ENCODE measurements at regions not wholly inside any gene's neighbourhood (a gene's known extent, or its start where the extent isn't known, plus 50 kb on each side); places are given as distances from the start of the nearest gene placed in this dataset.

DNA sequence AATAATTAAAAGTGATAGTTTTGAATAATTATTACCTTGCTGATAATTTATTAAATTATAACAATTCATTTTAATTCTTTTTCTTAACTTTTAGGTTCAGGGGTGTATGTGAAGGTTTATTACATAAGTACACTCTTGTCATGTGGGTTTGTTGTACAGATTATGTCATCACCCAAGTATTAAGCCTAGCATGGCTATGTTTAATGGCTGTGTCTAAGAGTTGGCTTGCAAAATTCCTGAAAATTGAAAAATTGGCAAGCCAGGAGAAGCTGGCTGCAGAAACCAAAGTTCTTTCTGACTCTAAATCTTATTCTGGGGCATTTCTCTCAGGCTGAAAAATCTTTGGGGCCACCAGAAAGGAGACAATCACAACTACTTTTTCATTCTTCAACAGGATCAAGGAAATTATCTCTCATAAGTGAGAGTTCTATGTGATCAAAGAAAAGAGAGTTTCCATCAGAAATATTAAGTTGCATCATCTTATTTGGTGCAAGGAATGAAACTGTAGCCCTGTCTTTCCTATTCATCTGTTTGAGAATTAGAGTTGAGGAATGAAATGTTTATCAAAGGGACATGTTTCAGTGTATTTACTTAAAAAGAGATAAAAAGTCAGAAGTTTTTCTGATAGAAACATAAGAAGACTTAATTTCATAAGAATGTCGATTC is 412.1 kb upstream of the CDH2 start:
- Histone ChIP-seq H3K27me3 (no peaks in the 10 kb centered on the region), H3K4me3 (no peak overlapping the region), H3K9me3 (no peaks in the 10 kb centered on the region), H3K27ac (no peak overlapping the region), H3K36me3 (no peaks in the 10 kb centered on the region), H3K4me1 (no peaks in the 10 kb centered on the region)
- 71 to 83% methylated on average over 1 of the region's 1 CpG for WGBS, 2 donors (ENCODE audit: low coverage in 1 of 2)
- TF ChIP-seq, protein P1, sequence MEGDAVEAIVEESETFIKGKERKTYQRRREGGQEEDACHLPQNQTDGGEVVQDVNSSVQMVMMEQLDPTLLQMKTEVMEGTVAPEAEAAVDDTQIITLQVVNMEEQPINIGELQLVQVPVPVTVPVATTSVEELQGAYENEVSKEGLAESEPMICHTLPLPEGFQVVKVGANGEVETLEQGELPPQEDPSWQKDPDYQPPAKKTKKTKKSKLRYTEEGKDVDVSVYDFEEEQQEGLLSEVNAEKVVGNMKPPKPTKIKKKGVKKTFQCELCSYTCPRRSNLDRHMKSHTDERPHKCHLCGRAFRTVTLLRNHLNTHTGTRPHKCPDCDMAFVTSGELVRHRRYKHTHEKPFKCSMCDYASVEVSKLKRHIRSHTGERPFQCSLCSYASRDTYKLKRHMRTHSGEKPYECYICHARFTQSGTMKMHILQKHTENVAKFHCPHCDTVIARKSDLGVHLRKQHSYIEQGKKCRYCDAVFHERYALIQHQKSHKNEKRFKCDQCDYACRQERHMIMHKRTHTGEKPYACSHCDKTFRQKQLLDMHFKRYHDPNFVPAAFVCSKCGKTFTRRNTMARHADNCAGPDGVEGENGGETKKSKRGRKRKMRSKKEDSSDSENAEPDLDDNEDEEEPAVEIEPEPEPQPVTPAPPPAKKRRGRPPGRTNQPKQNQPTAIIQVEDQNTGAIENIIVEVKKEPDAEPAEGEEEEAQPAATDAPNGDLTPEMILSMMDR (IDR thresholded peaks at IDR 0.05), result no peak
- no peak for TF ChIP-seq EP300 (IDR thresholded peaks at IDR 0.05)
- no peak for TF ChIP-seq POLR2A (IDR thresholded peaks at IDR 0.05)
- TF ChIP-seq POLR2AphosphoS5 (IDR thresholded peaks at IDR 0.05), result no peak
- no peak for ATAC-seq

DNA sequence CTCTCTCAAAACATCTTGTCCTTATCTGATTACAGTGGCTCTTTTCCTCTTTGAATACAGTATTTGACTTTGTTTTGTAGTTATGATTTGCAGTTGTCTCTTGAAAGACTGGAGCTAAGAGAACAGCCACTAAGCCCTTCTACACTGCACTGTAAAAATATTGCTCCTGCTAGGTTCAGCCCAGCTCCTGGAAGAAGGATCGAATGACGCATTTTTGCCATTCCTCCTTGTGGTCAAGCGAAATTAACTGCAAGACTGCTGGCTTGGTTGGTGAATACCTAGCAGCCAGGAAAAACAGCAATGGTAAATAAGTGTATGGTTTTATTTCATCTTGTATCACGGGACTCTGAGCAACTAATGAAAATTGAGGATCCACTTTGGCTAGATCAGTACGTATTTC is 407.8 kb upstream of the CDH2 start:
- TF ChIP-seq POLR2A (IDR thresholded peaks at IDR 0.05) (no peak), POLR2AphosphoS5 (IDR thresholded peaks at IDR 0.05) (no peak), EP300 (IDR thresholded peaks at IDR 0.05) (no peak)
- TF ChIP-seq, protein P1 (IDR thresholded peaks at IDR 0.05), result no peak
- H3K4me3 ChIP-seq, result no peak overlapping the region
- WGBS, 2 donors (ENCODE audit: low coverage in 1 of 2), result 47 to 59% methylated on average over 5 of the region's 5 CpGs
- no peaks in the 10 kb centered on the region for H3K9me3 ChIP-seq
- H3K4me1 ChIP-seq, result no peaks in the 10 kb centered on the region
- H3K36me3 ChIP-seq, result no peaks in the 10 kb centered on the region
- H3K27ac ChIP-seq, result no peak overlapping the region
- H3K27me3 ChIP-seq, result no peaks in the 10 kb centered on the region
- ATAC-seq, result no peak

DNA sequence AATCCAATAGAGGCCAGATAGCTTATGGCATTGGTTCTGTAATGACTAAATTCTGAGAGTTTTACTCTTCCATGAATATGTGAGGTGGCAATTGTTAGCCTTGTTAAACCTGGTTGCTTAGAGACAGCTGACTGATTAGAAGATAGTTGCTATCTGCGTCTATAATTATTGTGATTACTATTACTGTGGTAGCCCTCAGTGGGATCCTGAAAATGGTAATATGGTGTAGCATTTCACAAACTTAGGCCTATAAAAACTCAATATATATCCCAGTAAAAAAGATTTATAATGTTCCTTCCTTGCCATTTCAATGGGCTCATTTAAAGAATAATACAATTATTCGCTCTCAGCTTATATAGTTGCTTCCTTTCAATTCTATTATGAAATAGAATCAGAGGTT is 405.8 kb upstream of the CDH2 start:
- H3K27ac ChIP-seq, result no peak overlapping the region
- ATAC-seq, result no peak
- WGBS, 2 donors (ENCODE audit: low coverage in 1 of 2), result 90 to 91% methylated on average over 2 of the region's 2 CpGs
- H3K27me3 ChIP-seq, result no peaks in the 10 kb centered on the region
- no peaks in the 10 kb centered on the region for H3K4me1 ChIP-seq
- H3K36me3 ChIP-seq, result no peaks in the 10 kb centered on the region
- TF ChIP-seq POLR2A (IDR thresholded peaks at IDR 0.05), result no peak
- TF ChIP-seq EP300 (IDR thresholded peaks at IDR 0.05), result no peak
- TF ChIP-seq, protein P1 (IDR thresholded peaks at IDR 0.05), result no peak
- TF ChIP-seq POLR2AphosphoS5 (IDR thresholded peaks at IDR 0.05), result no peak
- H3K4me3 ChIP-seq, result no peak overlapping the region
- no peaks in the 10 kb centered on the region for H3K9me3 ChIP-seq

DNA sequence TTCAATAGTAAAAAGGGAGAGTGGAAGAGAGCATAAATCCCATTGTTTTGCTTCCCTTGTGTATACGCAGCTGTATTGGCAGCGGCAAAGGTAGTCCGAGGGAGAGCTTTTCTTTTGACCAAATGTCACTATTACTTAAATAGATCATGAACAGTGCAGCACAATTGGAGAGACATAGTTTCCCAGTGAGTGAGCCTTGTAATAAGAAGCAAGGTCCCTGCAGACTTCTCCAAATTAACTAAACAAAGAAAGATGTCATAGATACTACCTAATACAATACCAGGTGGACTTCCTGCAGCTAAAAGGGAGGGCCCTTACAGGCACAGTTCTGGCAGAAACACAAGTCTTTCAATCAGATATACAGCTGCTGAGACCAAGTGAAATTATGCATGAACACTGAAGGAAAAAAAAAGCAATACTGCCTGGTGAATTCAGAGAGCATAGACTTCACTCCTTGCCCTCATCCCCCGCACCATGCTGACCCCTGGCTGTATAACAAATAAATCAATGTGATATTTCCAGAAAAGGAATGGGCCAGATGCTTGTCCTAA is 404.7 kb upstream of the CDH2 start:
- no peak overlapping the region for H3K4me3 ChIP-seq
- H3K9me3 ChIP-seq, result no peaks in the 10 kb centered on the region
- no peaks in the 10 kb centered on the region for H3K4me1 ChIP-seq
- no peak overlapping the region for H3K27ac ChIP-seq
- no peaks in the 10 kb centered on the region for H3K36me3 ChIP-seq
- H3K27me3 ChIP-seq, result no peaks in the 10 kb centered on the region
- no peak for ATAC-seq
- TF ChIP-seq EP300 (IDR thresholded peaks at IDR 0.05) (no peak), POLR2AphosphoS5 (IDR thresholded peaks at IDR 0.05) (no peak), POLR2A (IDR thresholded peaks at IDR 0.05) (no peak)
- TF ChIP-seq, protein P1 (IDR thresholded peaks at IDR 0.05), result no peak
- 33 to 35% methylated on average over 4 of the region's 4 CpGs for WGBS, 2 donors (ENCODE audit: low coverage in 1 of 2)

DNA sequence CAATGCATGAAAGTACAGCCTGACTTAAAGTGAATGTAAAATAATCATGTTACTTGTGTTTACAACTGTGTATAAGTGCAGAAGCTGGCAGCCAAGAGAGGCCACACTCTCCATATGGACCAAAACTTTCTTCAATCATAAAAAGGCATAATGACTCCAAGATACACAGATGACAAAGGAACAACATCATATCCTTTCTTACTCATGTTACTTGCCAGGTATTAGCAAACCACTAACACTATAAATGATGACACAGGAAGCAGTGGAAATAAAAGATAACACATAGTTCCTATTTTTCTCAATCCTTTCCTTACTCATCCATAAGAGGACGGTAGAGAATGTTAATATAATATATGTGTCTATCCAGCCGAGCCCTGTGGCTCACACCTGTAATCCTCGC is 400.0 kb upstream of the CDH2 start:
- no peak overlapping the region for H3K27ac ChIP-seq
- no peaks in the 10 kb centered on the region for H3K9me3 ChIP-seq
- no peak for ATAC-seq
- no peaks in the 10 kb centered on the region for H3K4me1 ChIP-seq
- WGBS, 2 donors (ENCODE audit: low coverage in 1 of 2), result 83 to 94% methylated on average over 3 of the region's 3 CpGs
- no peak for TF ChIP-seq POLR2A (IDR thresholded peaks at IDR 0.05)
- no peak for TF ChIP-seq POLR2AphosphoS5 (IDR thresholded peaks at IDR 0.05)
- no peak for TF ChIP-seq EP300 (IDR thresholded peaks at IDR 0.05)
- TF ChIP-seq, protein P1 (IDR thresholded peaks at IDR 0.05), result no peak
- no peaks in the 10 kb centered on the region for H3K36me3 ChIP-seq
- no peak overlapping the region for H3K4me3 ChIP-seq
- no peaks in the 10 kb centered on the region for H3K27me3 ChIP-seq
